CD8-positive, alpha-beta memory T cell (primary cell): ENCODE measurements at regions not wholly inside any gene's neighbourhood (a gene's known extent, or its start where the extent isn't known, plus 50 kb on each side); places are given as distances from the start of the nearest gene placed in this dataset.
A peak's percentile ranks its signal among the peaks of the same experiment; 100 is the strongest.

Experiments used
- CTCF ChIA-PET: fragments of 350-600 bp; sonication (Branson Sonifier 250); formaldehyde crosslinking; loops from one replicate; lab custom pipeline; 2021; ENCODE audit warnings: antibody characterized with exemption; lab: Charles Lee
- POLR2A ChIA-PET: fragments of 350-600 bp; sonication (Branson Sonifier 250); formaldehyde crosslinking; loops from one replicate; lab custom pipeline; 2021; ENCODE audit warnings: antibody characterized with exemption; lab: Charles Lee
- DNase-seq, 5 donors: peaks; one replicate each; pipeline versions ENCODE4 v3.0.0 to v3.0.0-alpha.2; 2020 to 2022; ENCODE audit warnings: mixed read lengths in 1 of 5
- H3K27ac ChIP-seq: one replicate; pipeline ENCODE4 v1.7.0; 2013; ENCODE audit warnings: low read depth, mild to moderate bottlenecking, low read length, moderate library complexity
- H3K27me3 ChIP-seq: 2 replicates; pipeline ENCODE4 v1.7.0; 2013; ENCODE audit warnings: low read length, mild to moderate bottlenecking; ENCODE audit not compliant: insufficient read depth, poor library complexity, severe bottlenecking
- H3K36me3 ChIP-seq: 2 replicates; pipeline ENCODE4 v1.7.0; 2013; ENCODE audit warnings: mild to moderate bottlenecking, low read length, moderate library complexity; ENCODE audit not compliant: insufficient read depth
- H3K4me1 ChIP-seq: 2 replicates; pipeline ENCODE4 v1.7.0; 2013; ENCODE audit warnings: mild to moderate bottlenecking, low read length, moderate library complexity; ENCODE audit not compliant: insufficient read depth
- H3K4me3 ChIP-seq: 2 replicates; pipeline ENCODE4 v1.7.0; 2013; ENCODE audit warnings: mild to moderate bottlenecking, low read length
- H3K9me3 ChIP-seq: 2 replicates; pipeline ENCODE4 v1.7.0; 2013; ENCODE audit warnings: mild to moderate bottlenecking, low read length
- H3K27ac Mint-ChIP-seq, 8 donors: one replicate each; pipeline ENCODE4 v1.8.0; 2020 to 2021; ENCODE audit warnings: mixed read lengths in 8 of 8, mild to moderate bottlenecking in 6 of 8, inconsistent platforms in 3 of 8, moderate library complexity in 3 of 8
- H3K27me3 Mint-ChIP-seq, 2 donors: one replicate each; pipeline ENCODE4 v1.8.0; 2020 to 2021; ENCODE audit warnings: mixed read lengths in 2 of 2, mild to moderate bottlenecking in 1 of 2, moderate library complexity in 1 of 2
- H3K36me3 Mint-ChIP-seq, 3 donors: one replicate each; pipeline ENCODE4 v1.8.0; 2020 to 2021; ENCODE audit warnings: mixed read lengths in 3 of 3, inconsistent platforms in 1 of 3, mild to moderate bottlenecking in 1 of 3
- H3K4me1 Mint-ChIP-seq, 3 donors: one replicate each; pipeline ENCODE4 v1.8.0; 2020 to 2021; ENCODE audit warnings: mixed read lengths in 3 of 3, inconsistent platforms in 1 of 3, mild to moderate bottlenecking in 1 of 3
- H3K4me3 Mint-ChIP-seq, 7 donors: one replicate each; pipeline ENCODE4 v1.8.0; 2020 to 2021; ENCODE audit warnings: mixed read lengths in 7 of 7, mild to moderate bottlenecking in 6 of 7, moderate library complexity in 4 of 7, inconsistent platforms in 2 of 7
- H3K9me3 Mint-ChIP-seq, 5 donors: one replicate each; pipeline ENCODE4 v1.8.0; 2020 to 2022; ENCODE audit warnings: mixed read lengths in 5 of 5, mild to moderate bottlenecking in 3 of 5, moderate library complexity in 2 of 5, inconsistent platforms in 1 of 5

- Histone ChIP-seq H3K27ac (no peak overlapping the region), H3K4me1 (no peaks in the 10 kb centered on the region), H3K9me3 (no peaks in the 10 kb centered on the region), H3K4me3 (no peak overlapping the region), H3K27me3 (no peaks in the 10 kb centered on the region), H3K36me3 (no peaks in the 10 kb centered on the region)
- Mint-ChIP-seq H3K9me3 (peaks cover 7 to 20% (median 13%) of the 10 kb centered on the region in 5 donors), H3K27me3 (peaks cover 0 to 1% of the 10 kb centered on the region in 2 donors), H3K4me1 (no peaks in the 10 kb centered on the region), H3K27ac (peak overlapping the region in 1 of 8 donors; percentile 3), H3K36me3 (no peaks in the 10 kb centered on the region), H3K4me3 (no peak overlapping the region)
- ChIA-PET POLR2A (no interaction called here), CTCF (no interaction called here)
- DNase-seq, result no peak
Measured at GRCh38 chr16:65600046-65600445, 478.2 kb upstream of the CDH11 start.

- H3K4me3 Mint-ChIP-seq, result no peak overlapping the region
- POLR2A ChIA-PET, result no interaction called here
- H3K27me3 ChIP-seq, result no peaks in the 10 kb centered on the region
Measured at GRCh38 chr16:65598621-65599020, 476.8 kb upstream of the CDH11 start.

GRCh38 chr16:65583498-65583897 lies 461.6 kb upstream of the CDH11 start:
- Histone ChIP-seq H3K9me3 (no peaks in the 10 kb centered on the region), H3K27me3 (no peaks in the 10 kb centered on the region), H3K4me3 (no peak overlapping the region), H3K36me3 (no peaks in the 10 kb centered on the region), H3K4me1 (no peaks in the 10 kb centered on the region), H3K27ac (no peak overlapping the region)
- Mint-ChIP-seq H3K36me3 (no peaks in the 10 kb centered on the region), H3K9me3 (peaks cover 0 to 14% (median 2%) of the 10 kb centered on the region in 5 donors), H3K4me1 (no peaks in the 10 kb centered on the region), H3K27ac (no peak overlapping the region), H3K4me3 (no peak overlapping the region), H3K27me3 (no peaks in the 10 kb centered on the region)
- ChIA-PET CTCF (no interaction called here), POLR2A (no interaction called here)
- no peak for DNase-seq

More at GRCh38 chr16:65598621-65599020, 476.8 kb upstream of the CDH11 start:
- H3K27me3 Mint-ChIP-seq, result peaks cover 0 to 1% of the 10 kb centered on the region in 2 donors
- Histone ChIP-seq H3K9me3 (no peaks in the 10 kb centered on the region), H3K4me1 (no peaks in the 10 kb centered on the region), H3K4me3 (no peak overlapping the region), H3K27ac (no peak overlapping the region), H3K36me3 (no peaks in the 10 kb centered on the region)
- CTCF ChIA-PET, result no interaction called here
- no peak overlapping the region for H3K27ac Mint-ChIP-seq
- no peak for DNase-seq
- peaks cover 1 to 15% (median 10%) of the 10 kb centered on the region in 5 donors for H3K9me3 Mint-ChIP-seq
- no peaks in the 10 kb centered on the region for H3K36me3 Mint-ChIP-seq
- H3K4me1 Mint-ChIP-seq, result no peaks in the 10 kb centered on the region

GRCh38 chr16:65579050-65579449 lies 457.2 kb upstream of the CDH11 start:
- no peaks in the 10 kb centered on the region for H3K27me3 ChIP-seq
- no peak overlapping the region for H3K27ac Mint-ChIP-seq
- no peak overlapping the region for H3K4me3 ChIP-seq
- H3K9me3 ChIP-seq, result no peaks in the 10 kb centered on the region
- ChIA-PET POLR2A (no interaction called here), CTCF (no interaction called here)
- H3K4me1 ChIP-seq, result no peaks in the 10 kb centered on the region
- H3K36me3 Mint-ChIP-seq, result no peaks in the 10 kb centered on the region
- DNase-seq, result no peak
- H3K4me1 Mint-ChIP-seq, result no peaks in the 10 kb centered on the region
- H3K9me3 Mint-ChIP-seq, result peaks cover 4 to 9% (median 7%) of the 10 kb centered on the region in 5 donors
- H3K27ac ChIP-seq, result no peak overlapping the region
- H3K27me3 Mint-ChIP-seq, result peaks cover 0 to 2% of the 10 kb centered on the region in 2 donors
- H3K36me3 ChIP-seq, result no peaks in the 10 kb centered on the region
- H3K4me3 Mint-ChIP-seq, result no peak overlapping the region

GRCh38 chr16:65576631-65577030 lies 454.8 kb upstream of the CDH11 start:
- DNase-seq, result no peak
- H3K9me3 ChIP-seq, result no peaks in the 10 kb centered on the region
- ChIA-PET POLR2A (no interaction called here), CTCF (no interaction called here)
- H3K36me3 ChIP-seq, result no peaks in the 10 kb centered on the region
- H3K4me1 ChIP-seq, result no peaks in the 10 kb centered on the region
- H3K9me3 Mint-ChIP-seq, result peaks cover 4 to 9% (median 5%) of the 10 kb centered on the region in 5 donors
- no peak overlapping the region for H3K4me3 Mint-ChIP-seq
- peaks cover 0 to 2% of the 10 kb centered on the region in 2 donors for H3K27me3 Mint-ChIP-seq
- no peaks in the 10 kb centered on the region for H3K36me3 Mint-ChIP-seq
- H3K27ac Mint-ChIP-seq, result no peak overlapping the region
- no peaks in the 10 kb centered on the region for H3K4me1 Mint-ChIP-seq
- no peaks in the 10 kb centered on the region for H3K27me3 ChIP-seq
- H3K27ac ChIP-seq, result no peak overlapping the region
- no peak overlapping the region for H3K4me3 ChIP-seq

- ChIA-PET POLR2A (no interaction called here), CTCF (no interaction called here)
- DNase-seq, result no peak
- Mint-ChIP-seq H3K27ac (no peak overlapping the region), H3K36me3 (peaks cover 0 to under 1% (median 0%) of the 10 kb centered on the region in 3 donors), H3K27me3 (peaks cover 0 to 2% of the 10 kb centered on the region in 2 donors), H3K4me1 (no peaks in the 10 kb centered on the region), H3K9me3 (peaks cover 0 to 9% (median 5%) of the 10 kb centered on the region in 5 donors), H3K4me3 (no peak overlapping the region)
- Histone ChIP-seq H3K4me1 (no peaks in the 10 kb centered on the region), H3K4me3 (no peak overlapping the region), H3K27me3 (no peaks in the 10 kb centered on the region), H3K36me3 (no peaks in the 10 kb centered on the region), H3K9me3 (no peaks in the 10 kb centered on the region), H3K27ac (no peak overlapping the region)
Measured at GRCh38 chr16:65576139-65576538, 454.3 kb upstream of the CDH11 start.

- Histone ChIP-seq H3K27ac (no peak overlapping the region), H3K4me3 (no peak overlapping the region), H3K9me3 (no peaks in the 10 kb centered on the region), H3K4me1 (no peaks in the 10 kb centered on the region), H3K36me3 (no peaks in the 10 kb centered on the region), H3K27me3 (no peaks in the 10 kb centered on the region)
- peaks cover 0 to 2% of the 10 kb centered on the region in 2 donors for H3K27me3 Mint-ChIP-seq
- CTCF ChIA-PET, result no interaction called here
- no peaks in the 10 kb centered on the region for H3K4me1 Mint-ChIP-seq
- H3K9me3 Mint-ChIP-seq, result peaks cover 3 to 13% (median 8%) of the 10 kb centered on the region in 5 donors
- peaks cover 0 to 4% (median 0%) of the 10 kb centered on the region in 3 donors for H3K36me3 Mint-ChIP-seq
- H3K27ac Mint-ChIP-seq, result no peak overlapping the region
- DNase-seq, result no peak
- POLR2A ChIA-PET, result no interaction called here
- no peak overlapping the region for H3K4me3 Mint-ChIP-seq
Measured at GRCh38 chr16:65574326-65574966, 452.6 kb upstream of the CDH11 start.

- Histone ChIP-seq H3K9me3 (no peaks in the 10 kb centered on the region), H3K27me3 (no peaks in the 10 kb centered on the region), H3K27ac (no peak overlapping the region), H3K36me3 (no peaks in the 10 kb centered on the region), H3K4me3 (no peak overlapping the region), H3K4me1 (no peaks in the 10 kb centered on the region)
- Mint-ChIP-seq H3K36me3 (peaks cover 0 to 4% (median 0%) of the 10 kb centered on the region in 3 donors), H3K4me3 (no peak overlapping the region), H3K27me3 (peaks cover 0 to 2% of the 10 kb centered on the region in 2 donors), H3K27ac (no peak overlapping the region), H3K4me1 (no peaks in the 10 kb centered on the region), H3K9me3 (peaks cover 6 to 10% (median 8%) of the 10 kb centered on the region in 5 donors)
- no peak for DNase-seq
- CTCF ChIA-PET, result no interaction called here
- POLR2A ChIA-PET, result no interaction called here
Measured at GRCh38 chr16:65572156-65572555, 450.3 kb upstream of the CDH11 start.
